HEK293 (cell line): ENCODE measurements at regions not wholly inside any gene's neighbourhood (a gene's known extent, or its start where the extent isn't known, plus 50 kb on each side); places are given as distances from the start of the nearest gene placed in this dataset.

ENCODE experiments used
- ZBTB21 ChIP-seq: fragments of 450-650 bp; formaldehyde crosslinking; IDR thresholded peaks from 2 replicates; pipeline ENCODE4 v1.5.1; 2017; ENCODE audit warnings: missing biosample characterization, missing genetic modification characterization
- ZBTB8A ChIP-seq: fragments of 450-650 bp; formaldehyde crosslinking; IDR thresholded peaks from 2 replicates; pipeline ENCODE4 v1.5.1; 2016; ENCODE audit warnings: missing biosample characterization, missing genetic modification characterization
- ZNF521 ChIP-seq: fragments of 450-650 bp; formaldehyde crosslinking; IDR thresholded peaks from 2 replicates; pipeline ENCODE4 v1.5.1; 2017; ENCODE audit warnings: missing biosample characterization, mild to moderate bottlenecking, missing genetic modification characterization
- TF ChIP-seq, protein P1 (sequence below): fragments of 450-650 bp; formaldehyde crosslinking; IDR thresholded peaks from 2 replicates; pipeline ENCODE4 v1.5.1; 2016; ENCODE audit warnings: missing biosample characterization, missing genetic modification characterization
- TF ChIP-seq, protein P2 (sequence below): fragments of 450-650 bp; IDR thresholded peaks from 2 replicates; pipeline ENCODE4 v1.5.1; 2018; ENCODE audit warnings: missing biosample characterization, mild to moderate bottlenecking, missing genetic modification characterization
- TF ChIP-seq, protein P3 (sequence below): fragments of 450-650 bp; formaldehyde crosslinking; IDR thresholded peaks from 2 replicates; pipeline ENCODE4 v1.5.1; 2016; ENCODE audit warnings: missing biosample characterization, missing genetic modification characterization

GRCh38 chr4:3855646-3856045 lies 89.5 kb downstream of the ADRA2C start:
- TF ChIP-seq, protein P1, sequence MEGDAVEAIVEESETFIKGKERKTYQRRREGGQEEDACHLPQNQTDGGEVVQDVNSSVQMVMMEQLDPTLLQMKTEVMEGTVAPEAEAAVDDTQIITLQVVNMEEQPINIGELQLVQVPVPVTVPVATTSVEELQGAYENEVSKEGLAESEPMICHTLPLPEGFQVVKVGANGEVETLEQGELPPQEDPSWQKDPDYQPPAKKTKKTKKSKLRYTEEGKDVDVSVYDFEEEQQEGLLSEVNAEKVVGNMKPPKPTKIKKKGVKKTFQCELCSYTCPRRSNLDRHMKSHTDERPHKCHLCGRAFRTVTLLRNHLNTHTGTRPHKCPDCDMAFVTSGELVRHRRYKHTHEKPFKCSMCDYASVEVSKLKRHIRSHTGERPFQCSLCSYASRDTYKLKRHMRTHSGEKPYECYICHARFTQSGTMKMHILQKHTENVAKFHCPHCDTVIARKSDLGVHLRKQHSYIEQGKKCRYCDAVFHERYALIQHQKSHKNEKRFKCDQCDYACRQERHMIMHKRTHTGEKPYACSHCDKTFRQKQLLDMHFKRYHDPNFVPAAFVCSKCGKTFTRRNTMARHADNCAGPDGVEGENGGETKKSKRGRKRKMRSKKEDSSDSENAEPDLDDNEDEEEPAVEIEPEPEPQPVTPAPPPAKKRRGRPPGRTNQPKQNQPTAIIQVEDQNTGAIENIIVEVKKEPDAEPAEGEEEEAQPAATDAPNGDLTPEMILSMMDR (tag by site-specific recombination) = no peak
- TF ChIP-seq ZBTB8A (tag by site-specific recombination) = no peak
- TF ChIP-seq, protein P2, sequence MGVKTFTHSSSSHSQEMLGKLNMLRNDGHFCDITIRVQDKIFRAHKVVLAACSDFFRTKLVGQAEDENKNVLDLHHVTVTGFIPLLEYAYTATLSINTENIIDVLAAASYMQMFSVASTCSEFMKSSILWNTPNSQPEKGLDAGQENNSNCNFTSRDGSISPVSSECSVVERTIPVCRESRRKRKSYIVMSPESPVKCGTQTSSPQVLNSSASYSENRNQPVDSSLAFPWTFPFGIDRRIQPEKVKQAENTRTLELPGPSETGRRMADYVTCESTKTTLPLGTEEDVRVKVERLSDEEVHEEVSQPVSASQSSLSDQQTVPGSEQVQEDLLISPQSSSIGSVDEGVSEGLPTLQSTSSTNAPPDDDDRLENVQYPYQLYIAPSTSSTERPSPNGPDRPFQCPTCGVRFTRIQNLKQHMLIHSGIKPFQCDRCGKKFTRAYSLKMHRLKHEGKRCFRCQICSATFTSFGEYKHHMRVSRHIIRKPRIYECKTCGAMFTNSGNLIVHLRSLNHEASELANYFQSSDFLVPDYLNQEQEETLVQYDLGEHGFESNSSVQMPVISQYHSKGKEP = no peak
- TF ChIP-seq, protein P3, sequence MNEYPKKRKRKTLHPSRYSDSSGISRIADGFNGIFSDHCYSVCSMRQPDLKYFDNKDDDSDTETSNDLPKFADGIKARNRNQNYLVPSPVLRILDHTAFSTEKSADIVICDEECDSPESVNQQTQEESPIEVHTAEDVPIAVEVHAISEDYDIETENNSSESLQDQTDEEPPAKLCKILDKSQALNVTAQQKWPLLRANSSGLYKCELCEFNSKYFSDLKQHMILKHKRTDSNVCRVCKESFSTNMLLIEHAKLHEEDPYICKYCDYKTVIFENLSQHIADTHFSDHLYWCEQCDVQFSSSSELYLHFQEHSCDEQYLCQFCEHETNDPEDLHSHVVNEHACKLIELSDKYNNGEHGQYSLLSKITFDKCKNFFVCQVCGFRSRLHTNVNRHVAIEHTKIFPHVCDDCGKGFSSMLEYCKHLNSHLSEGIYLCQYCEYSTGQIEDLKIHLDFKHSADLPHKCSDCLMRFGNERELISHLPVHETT (tag by site-specific recombination) = no peak
- no peak for TF ChIP-seq ZNF521
- no peak for TF ChIP-seq ZBTB21 (tag by site-specific recombination)
